B cell (primary cell): ENCODE measurements at regions not wholly inside any gene's neighbourhood (a gene's known extent, or its start where the extent isn't known, plus 50 kb on each side); places are given as distances from the start of the nearest gene placed in this dataset.

Source experiments
- ATAC-seq: fragments of 200-7000 bp; cut with Tn5 transposase; one replicate; pipeline ENCODE4 v1.10.0; 2021; ENCODE audit warnings: low read depth, mild to moderate bottlenecking, moderate number of reproducible peaks, moderate library complexity
- CTCF ChIA-PET: fragments of 350-600 bp; sonication (Branson Sonifier 250); formaldehyde crosslinking; loops from one replicate; lab custom pipeline; 2021; ENCODE audit warnings: antibody characterized with exemption, inconsistent platforms; lab: Charles Lee
- POLR2A ChIA-PET: fragments of 350-600 bp; sonication (Branson Sonifier 250); formaldehyde crosslinking; loops from one replicate; lab custom pipeline; 2021; ENCODE audit warnings: antibody characterized with exemption; lab: Charles Lee
- DNase-seq: peaks from one replicate; pipeline ENCODE4 v3.0.0; 2013
- H2AFZ ChIP-seq: 2 replicates; pipeline ENCODE4 v1.6.1; 2012; ENCODE audit warnings: mild to moderate bottlenecking, low read depth, low read length; ENCODE audit not compliant: insufficient read depth, poor library complexity, severe bottlenecking
- H3K27ac ChIP-seq, 2 donors: 1 replicate in 1 of 2; 2 replicates in 1 of 2; pipeline ENCODE4 v1.5.1; 2012 to 2013; ENCODE audit warnings: low read length in 2 of 2, mild to moderate bottlenecking in 2 of 2, moderate library complexity in 1 of 2
- H3K27me3 ChIP-seq, 4 experiments: fragments of 200-600 bp in 1 of 4; sonication (generic) in 1 of 4; replicated peaks in 1 of 4; 1 replicate in 2 of 4; 2 replicates in 2 of 4; pipeline versions ENCODE4 v1.6.1 to v1.7.0; 2013 to 2016; ENCODE audit warnings: low read length in 3 of 4, mild to moderate bottlenecking in 2 of 4, mixed read lengths in 1 of 4, moderate library complexity in 1 of 4; ENCODE audit not compliant: insufficient read depth in 4 of 4, control insufficient read depth in 3 of 4; ENCODE audit errors: control extremely low read depth in 1 of 4
- H3K36me3 ChIP-seq, 2 experiments: replicated peaks in 1 of 2; 1 replicate in 1 of 2; 2 replicates in 1 of 2; pipeline versions ENCODE4 v1.6.1 to v1.7.1; 2013; ENCODE audit warnings: low read length in 1 of 2; ENCODE audit not compliant: insufficient read depth in 2 of 2, control insufficient read depth in 1 of 2; ENCODE audit errors: control extremely low read depth in 1 of 2, extremely low read depth in 1 of 2
- H3K4me1 ChIP-seq, 2 donors: fragments of 200-600 bp in 1 of 2; sonication (generic) in 1 of 2; 1 replicate in 1 of 2; 2 replicates in 1 of 2; pipeline versions ENCODE4 v1.5.1 to v1.6.1; 2013 to 2017; ENCODE audit warnings: low read length in 2 of 2; ENCODE audit not compliant: control insufficient read depth in 2 of 2, insufficient read depth in 2 of 2
- H3K4me2 ChIP-seq: replicated peaks from 2 replicates; pipeline ENCODE3; 2012; ENCODE audit warnings: mild to moderate bottlenecking, low read depth, low read length; ENCODE audit not compliant: poor library complexity, severe bottlenecking
- H3K4me3 ChIP-seq, 5 experiments: fragments of 200-600 bp in 1 of 5; sonication (generic) in 1 of 5; 1 replicate in 3 of 5; 2 replicates in 2 of 5; pipeline versions ENCODE4 v1.5.1 to v1.7.0; 2011 to 2016; ENCODE audit warnings: low read length in 4 of 5, mild to moderate bottlenecking in 4 of 5, low read depth in 2 of 5, control low read depth in 1 of 5, moderate library complexity in 1 of 5; ENCODE audit not compliant: insufficient read depth in 1 of 5; ENCODE audit errors: control extremely low read depth in 1 of 5, extremely low read depth in 1 of 5
- H3K79me2 ChIP-seq: fragments of 200-600 bp; sonication (generic); one replicate; pipeline ENCODE4 v1.6.0; 2016; ENCODE audit warnings: low read length; ENCODE audit not compliant: control insufficient read depth, insufficient read depth
- H3K9ac ChIP-seq: fragments of 200-600 bp; sonication (generic); 2 replicates; pipeline ENCODE4 v1.6.1; 2017; ENCODE audit warnings: mild to moderate bottlenecking, low read length, moderate library complexity
- H3K9me3 ChIP-seq, 3 donors: one replicate each; pipeline versions ENCODE4 v1.6.1 to v1.7.1; 2013; ENCODE audit warnings: low read length in 2 of 3; ENCODE audit not compliant: control insufficient read depth in 2 of 3, insufficient read depth in 1 of 3; ENCODE audit errors: control extremely low read depth in 1 of 3
- H4K20me1 ChIP-seq: 2 replicates; pipeline ENCODE4 v1.6.0; 2012; ENCODE audit warnings: mild to moderate bottlenecking, low read length; ENCODE audit not compliant: insufficient read depth, control insufficient read depth, poor library complexity, severe bottlenecking
- H3K27ac Mint-ChIP-seq: one replicate; pipeline ENCODE4 v1.8.0; 2021; ENCODE audit warnings: mixed read lengths
- H3K27me3 Mint-ChIP-seq: one replicate; pipeline ENCODE4 v1.8.0; 2021; ENCODE audit warnings: mixed read lengths
- H3K4me1 Mint-ChIP-seq: one replicate; pipeline ENCODE4 v1.8.0; 2021; ENCODE audit warnings: mixed read lengths
- H3K4me3 Mint-ChIP-seq: one replicate; pipeline ENCODE4 v1.8.0; 2021; ENCODE audit warnings: mixed read lengths
- H3K9me3 Mint-ChIP-seq: one replicate; pipeline ENCODE4 v1.8.0; 2022; ENCODE audit warnings: mixed read lengths; ENCODE audit not compliant: insufficient read depth
- EZH2 ChIP-seq: IDR thresholded peaks from 2 replicates; pipeline ENCODE4 v1.6.1; 2012; ENCODE audit warnings: borderline replicate concordance, low read depth, mild to moderate bottlenecking, moderate library complexity, low read length; ENCODE audit not compliant: insufficient read depth, poor library complexity, severe bottlenecking
- WGBS: methylation state at CpG from one replicate; pipeline ENCODE4 v1.1.5; 2013; ENCODE audit warnings: missing lambda C conversion rate; ENCODE audit not compliant: insufficient coverage; 5-methylcytosine and 5-hydroxymethylcytosine counted together
- intact Hi-C: fragments of 100-400 bp; cut with micrococcal nuclease; formaldehyde crosslinking; loops from one replicate; pipeline ENCODE4 v1.10.0; 2022
- TF ChIP-seq, protein P1 (sequence below): fragments of 200-600 bp; IDR thresholded peaks from one replicate; pipeline ENCODE4 v1.8.0; 2022; ENCODE audit warnings: antibody characterized with exemption, mild to moderate bottlenecking

DNA sequence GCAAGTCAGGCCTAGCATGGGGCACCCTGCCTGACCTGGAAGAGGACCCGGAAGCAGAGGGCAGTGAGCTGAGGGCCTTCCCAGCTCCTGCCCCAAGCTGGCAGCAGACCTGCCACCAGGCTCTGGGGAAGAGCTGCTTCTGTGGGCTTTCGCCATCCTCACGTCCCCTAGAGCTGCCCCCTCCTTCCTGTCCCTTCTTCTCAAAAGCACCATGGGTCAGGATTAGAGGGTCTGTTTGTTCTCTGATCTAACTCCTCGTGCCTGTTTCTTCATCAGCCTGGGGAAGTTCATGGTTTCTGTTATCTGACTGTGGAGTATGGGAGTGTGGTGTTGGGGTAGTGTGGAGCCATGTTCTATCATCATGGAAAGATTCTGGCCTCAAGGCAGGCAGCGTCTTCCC lies 58.4 kb upstream of the POLG start:
- Mint-ChIP-seq H3K4me3 (no peak overlapping the region), H3K27me3 (peaks cover 49% of the 10 kb centered on the region), H3K9me3 (no peaks in the 10 kb centered on the region), H3K4me1 (no peaks in the 10 kb centered on the region), H3K27ac (no peak overlapping the region)
- peaks cover 0 to 28% (median 4%) of the 10 kb centered on the region in 4 experiments for H3K27me3 ChIP-seq
- no peak overlapping the region for H2AFZ ChIP-seq
- no peaks in the 10 kb centered on the region for H3K36me3 ChIP-seq
- CTCF ChIA-PET: interaction anchor here (1.4 to 1.9 kb wide), 3 partner anchors 13 to 80 kb away, joined by 3 to 5 read pairs (median 4); no protein-coding TSS in a partner anchor
- ATAC-seq (no peak), DNase-seq (no peak)
- no peak overlapping the region for H3K4me3 ChIP-seq
- WGBS: 79% methylated on average over 3 of the region's 5 CpGs
- no peak overlapping the region for H3K4me2 ChIP-seq
- peaks cover 0 to 4% (median 0%) of the 10 kb centered on the region in 3 donors for H3K9me3 ChIP-seq
- POLR2A ChIA-PET: no interaction called here
- H4K20me1 ChIP-seq: no peaks in the 10 kb centered on the region
- H3K27ac ChIP-seq: no peak overlapping the region
- TF ChIP-seq, protein P1, sequence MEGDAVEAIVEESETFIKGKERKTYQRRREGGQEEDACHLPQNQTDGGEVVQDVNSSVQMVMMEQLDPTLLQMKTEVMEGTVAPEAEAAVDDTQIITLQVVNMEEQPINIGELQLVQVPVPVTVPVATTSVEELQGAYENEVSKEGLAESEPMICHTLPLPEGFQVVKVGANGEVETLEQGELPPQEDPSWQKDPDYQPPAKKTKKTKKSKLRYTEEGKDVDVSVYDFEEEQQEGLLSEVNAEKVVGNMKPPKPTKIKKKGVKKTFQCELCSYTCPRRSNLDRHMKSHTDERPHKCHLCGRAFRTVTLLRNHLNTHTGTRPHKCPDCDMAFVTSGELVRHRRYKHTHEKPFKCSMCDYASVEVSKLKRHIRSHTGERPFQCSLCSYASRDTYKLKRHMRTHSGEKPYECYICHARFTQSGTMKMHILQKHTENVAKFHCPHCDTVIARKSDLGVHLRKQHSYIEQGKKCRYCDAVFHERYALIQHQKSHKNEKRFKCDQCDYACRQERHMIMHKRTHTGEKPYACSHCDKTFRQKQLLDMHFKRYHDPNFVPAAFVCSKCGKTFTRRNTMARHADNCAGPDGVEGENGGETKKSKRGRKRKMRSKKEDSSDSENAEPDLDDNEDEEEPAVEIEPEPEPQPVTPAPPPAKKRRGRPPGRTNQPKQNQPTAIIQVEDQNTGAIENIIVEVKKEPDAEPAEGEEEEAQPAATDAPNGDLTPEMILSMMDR: no peak
- no peak for TF ChIP-seq EZH2
- intact Hi-C loops: no loop called here
- no peaks in the 10 kb centered on the region for H3K4me1 ChIP-seq
- H3K79me2 ChIP-seq: no peaks in the 10 kb centered on the region
- no peak overlapping the region for H3K9ac ChIP-seq

DNA sequence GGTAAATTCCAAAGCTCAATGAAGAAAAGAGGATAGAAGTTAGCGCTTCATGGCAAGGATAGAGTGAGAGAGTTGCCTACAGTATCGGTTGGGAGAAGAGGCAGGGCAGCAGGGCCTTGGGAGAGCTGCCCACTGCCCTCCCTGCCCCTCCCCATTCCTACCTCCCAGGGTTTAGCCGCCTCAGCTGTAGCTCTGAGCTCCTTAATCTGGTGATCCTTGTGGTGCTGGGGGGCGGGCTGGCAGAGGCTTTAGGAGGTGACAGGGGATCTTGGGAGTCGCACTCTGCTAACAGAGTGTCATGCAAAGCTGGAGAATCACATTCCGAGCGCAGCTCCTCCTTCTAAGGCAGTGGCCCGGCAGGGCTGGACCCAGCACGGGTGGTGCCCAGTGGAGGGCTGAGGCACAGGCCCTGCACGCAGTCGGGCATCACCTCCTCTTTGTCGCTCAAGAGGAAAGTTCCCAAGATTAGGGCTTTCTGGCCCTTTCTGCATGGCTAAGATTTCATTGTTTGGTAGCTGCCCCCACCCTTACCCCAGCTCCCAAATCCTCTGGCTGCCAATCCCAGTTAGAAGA lies 57.1 kb upstream of the POLG start:
- H3K4me2 ChIP-seq: no peak overlapping the region
- H3K9ac ChIP-seq: no peak overlapping the region
- Mint-ChIP-seq H3K4me1 (no peaks in the 10 kb centered on the region), H3K27me3 (peaks cover 39% of the 10 kb centered on the region), H3K4me3 (no peak overlapping the region), H3K9me3 (no peaks in the 10 kb centered on the region), H3K27ac (no peak overlapping the region)
- no peaks in the 10 kb centered on the region for H3K36me3 ChIP-seq
- no peaks in the 10 kb centered on the region for H4K20me1 ChIP-seq
- H3K4me1 ChIP-seq: no peaks in the 10 kb centered on the region
- peaks cover 0 to 4% (median 0%) of the 10 kb centered on the region in 3 donors for H3K9me3 ChIP-seq
- no peak overlapping the region for H2AFZ ChIP-seq
- no peaks in the 10 kb centered on the region for H3K79me2 ChIP-seq
- no peak overlapping the region for H3K4me3 ChIP-seq
- H3K27ac ChIP-seq: no peak overlapping the region
- intact Hi-C loops: no loop called here
- DNase-seq (no peak), ATAC-seq (no peak)
- TF ChIP-seq EZH2: no peak
- ChIA-PET CTCF (interaction anchor here (1.4 to 1.7 kb wide), 2 partner anchors 26 to 81 kb away, joined by 3 to 4 read pairs; no protein-coding TSS in a partner anchor), POLR2A (no interaction called here)
- peaks cover 0 to 24% (median 0%) of the 10 kb centered on the region in 4 experiments for H3K27me3 ChIP-seq
- WGBS: 88% methylated on average over 9 of the region's 12 CpGs
